Caco-2 (cell line): ENCODE measurements at regions not wholly inside any gene's neighbourhood (a gene's known extent, or its start where the extent isn't known, plus 50 kb on each side); places are given as distances from the start of the nearest gene placed in this dataset.

ENCODE experiments used
- BruUV-seq: library from RNA; stranded (reverse); fragments of 400-500 nt; replicated peaks from 2 replicates; lab custom pipeline; 2021; lab: Mats Ljungman, UMichigan
- CTCF ChIA-PET: fragments of 300-600 bp; sonication (Branson Sonifier 250); formaldehyde crosslinking; loops from one replicate; lab custom pipeline; 2022; ENCODE audit warnings: antibody characterized with exemption; lab: Charles Lee
- POLR2A ChIA-PET: fragments of 300-600 bp; sonication (Branson Sonifier 250); formaldehyde crosslinking; loops from one replicate; lab custom pipeline; 2022; ENCODE audit warnings: antibody characterized with exemption; lab: Charles Lee
- DNase-seq, 2 experiments: peaks; one replicate each; pipeline versions ENCODE4 v3.0.0 to v3.0.0-alpha.2; 2020 to 2022
- H3K27me3 ChIP-seq: replicated peaks from 2 replicates; pipeline ENCODE4 v1.6.0; 2011; ENCODE audit warnings: low read length; ENCODE audit not compliant: control insufficient read depth, insufficient read depth
- H3K36me3 ChIP-seq: 2 replicates; pipeline ENCODE4 v1.5.1; 2011; ENCODE audit warnings: low read length; ENCODE audit not compliant: control insufficient read depth, insufficient read depth
- H3K4me1 ChIP-seq: fragments of 250-450 bp; sonication (Bioruptor Pico); 2 replicates; pipeline ENCODE4 v1.5.1; 2020; ENCODE audit warnings: mild to moderate bottlenecking
- H3K4me3 ChIP-seq: 2 replicates; pipeline ENCODE4 v1.5.1; 2011; ENCODE audit warnings: low read depth, mild to moderate bottlenecking, control low read depth, low read length
- H3K9me3 ChIP-seq: fragments of 250-450 bp; sonication (Bioruptor Pico); 2 replicates; pipeline ENCODE4 v1.5.1; 2020; ENCODE audit warnings: mild to moderate bottlenecking, moderate library complexity
- H3K27ac Mint-ChIP-seq: one replicate; pipeline ENCODE4 v1.8.0; 2022; ENCODE audit warnings: mixed read lengths; ENCODE audit not compliant: unreplicated experiment
- H3K27me3 Mint-ChIP-seq: one replicate; pipeline ENCODE4 v1.8.0; 2022; ENCODE audit warnings: mixed read lengths; ENCODE audit not compliant: insufficient read depth, unreplicated experiment
- H3K36me3 Mint-ChIP-seq: one replicate; pipeline ENCODE4 v1.8.0; 2022; ENCODE audit warnings: mild to moderate bottlenecking, mixed read lengths; ENCODE audit not compliant: insufficient read depth, unreplicated experiment
- H3K4me1 Mint-ChIP-seq: one replicate; pipeline ENCODE4 v1.8.0; 2022; ENCODE audit warnings: low read depth, mixed read lengths; ENCODE audit not compliant: unreplicated experiment
- H3K4me3 Mint-ChIP-seq: one replicate; pipeline ENCODE4 v1.8.0; 2022; ENCODE audit warnings: mild to moderate bottlenecking, moderate library complexity, mixed read lengths; ENCODE audit not compliant: unreplicated experiment
- H3K9me3 Mint-ChIP-seq: one replicate; pipeline ENCODE4 v1.8.0; 2022; ENCODE audit warnings: mixed read lengths; ENCODE audit not compliant: unreplicated experiment
- CTCF ChIP-seq, 2 experiments: fragments of 200-600 bp in 1 of 2; IDR thresholded peaks; 1 replicate in 1 of 2; 2 replicates in 1 of 2; pipeline versions ENCODE4 v1.5.1 to v1.8.0; 2011 to 2022; ENCODE audit warnings: antibody characterized with exemption in 1 of 2, control low read depth in 1 of 2, inconsistent platforms in 1 of 2, low read depth in 1 of 2, low read length in 1 of 2, mild to moderate bottlenecking in 1 of 2, moderate library complexity in 1 of 2; ENCODE audit not compliant: insufficient read depth in 1 of 2, severe bottlenecking in 1 of 2, unreplicated experiment in 1 of 2
- intact Hi-C: fragments of 100-400 bp; cut with micrococcal nuclease; formaldehyde crosslinking; loops from one replicate; pipeline ENCODE4 v1.10.0; 2022; ENCODE audit not compliant: unreplicated experiment

- no peak for TF ChIP-seq CTCF (IDR thresholded peaks at IDR 0.05; ENCODE audit: insufficient read depth in 1 of 2, low read depth in 1 of 2, low read length in 1 of 2, severe bottlenecking in 1 of 2, unreplicated experiment in 1 of 2)
- H3K4me1 Mint-ChIP-seq = no peaks in the 10 kb centered on the region
- peaks cover 10% of the 10 kb centered on the region for H3K27me3 Mint-ChIP-seq
- CTCF ChIA-PET = no interaction called here
- intact Hi-C loops = no loop called here
- no peaks in the 10 kb centered on the region for H3K36me3 Mint-ChIP-seq
- Histone ChIP-seq H3K4me3 (no peak overlapping the region), H3K36me3 (no peaks in the 10 kb centered on the region), H3K27me3 (no peaks in the 10 kb centered on the region), H3K4me1 (no peaks in the 10 kb centered on the region), H3K9me3 (no peaks in the 10 kb centered on the region; the same call in 1 of the 2 replicates)
- DNase-seq = no peak
- peaks cover 6% of the 10 kb centered on the region for H3K9me3 Mint-ChIP-seq
- H3K4me3 Mint-ChIP-seq = no peak overlapping the region
- BruUV-seq = no TSS peak
- H3K27ac Mint-ChIP-seq = no peak overlapping the region
- POLR2A ChIA-PET = no interaction called here
Observed at GRCh38 chr11:127307700-127308099, 307.1 kb upstream of the KIRREL3 start.

GRCh38 chr11:127304634-127305033 is 304.1 kb upstream of the KIRREL3 start:
- Mint-ChIP-seq H3K9me3 (no peaks in the 10 kb centered on the region), H3K27me3 (peaks cover 5% of the 10 kb centered on the region), H3K4me1 (no peaks in the 10 kb centered on the region), H3K4me3 (no peak overlapping the region), H3K27ac (no peak overlapping the region), H3K36me3 (no peaks in the 10 kb centered on the region)
- H3K9me3 ChIP-seq = no peaks in the 10 kb centered on the region
- no peak for DNase-seq
- ChIA-PET POLR2A (no interaction called here), CTCF (no interaction called here)
- no peak overlapping the region for H3K4me3 ChIP-seq
- no peaks in the 10 kb centered on the region for H3K4me1 ChIP-seq
- no peaks in the 10 kb centered on the region for H3K36me3 ChIP-seq
- no peak for TF ChIP-seq CTCF (IDR thresholded peaks at IDR 0.05; ENCODE audit: insufficient read depth in 1 of 2, low read depth in 1 of 2, low read length in 1 of 2, severe bottlenecking in 1 of 2, unreplicated experiment in 1 of 2)
- BruUV-seq = no TSS peak
- no peaks in the 10 kb centered on the region for H3K27me3 ChIP-seq
- intact Hi-C loops = no loop called here

GRCh38 chr11:127288926-127289325 is 288.4 kb upstream of the KIRREL3 start:
- Histone ChIP-seq H3K4me1 (no peaks in the 10 kb centered on the region), H3K4me3 (no peak overlapping the region), H3K27me3 (no peaks in the 10 kb centered on the region), H3K9me3 (peaks cover 12% of the 10 kb centered on the region), H3K36me3 (no peaks in the 10 kb centered on the region)
- Mint-ChIP-seq H3K27ac (no peak overlapping the region), H3K9me3 (peaks cover 34% of the 10 kb centered on the region), H3K4me3 (no peak overlapping the region), H3K4me1 (no peaks in the 10 kb centered on the region), H3K27me3 (no peaks in the 10 kb centered on the region), H3K36me3 (no peaks in the 10 kb centered on the region)
- TF ChIP-seq CTCF (IDR thresholded peaks at IDR 0.05; ENCODE audit: insufficient read depth in 1 of 2, low read depth in 1 of 2, low read length in 1 of 2, severe bottlenecking in 1 of 2, unreplicated experiment in 1 of 2) = no peak
- CTCF ChIA-PET = no interaction called here
- DNase-seq = no peak
- POLR2A ChIA-PET = no interaction called here
- intact Hi-C loops = no loop called here
- BruUV-seq = no TSS peak
